Gastroesophageal sphincter (tissue), 3 donors: ENCODE measurements at regions not wholly inside any gene's neighbourhood (a gene's known extent, or its start where the extent isn't known, plus 50 kb on each side); places are given as distances from the start of the nearest gene placed in this dataset.

Experiments used
- EP300 ChIP-seq: sonication (generic); formaldehyde crosslinking; IDR thresholded peaks from one replicate; pipeline ENCODE4 v1.6.1; 2017; ENCODE audit warnings: antibody characterized with exemption, mild to moderate bottlenecking
- POLR2A ChIP-seq, 2 donors: fragments of 450-650 bp; IDR thresholded peaks; one replicate each; pipeline ENCODE4 v1.6.1; 2017; ENCODE audit warnings: antibody characterized with exemption in 2 of 2, mild to moderate bottlenecking in 2 of 2, moderate library complexity in 1 of 2
- POLR2AphosphoS5 ChIP-seq: sonication (generic); formaldehyde crosslinking; IDR thresholded peaks from one replicate; pipeline ENCODE4 v1.6.1; 2017; ENCODE audit warnings: antibody characterized with exemption
- TF ChIP-seq, protein P1 (sequence below), 4 experiments: fragments of 200-600 bp in 2 of 4; fragments of 450-650 bp in 2 of 4; sonication (generic) in 1 of 4; IDR thresholded peaks; one replicate each; pipeline ENCODE4 v1.5.1; 2017 to 2019; ENCODE audit warnings: antibody characterized with exemption in 4 of 4, mild to moderate bottlenecking in 2 of 4, moderate library complexity in 2 of 4

DNA sequence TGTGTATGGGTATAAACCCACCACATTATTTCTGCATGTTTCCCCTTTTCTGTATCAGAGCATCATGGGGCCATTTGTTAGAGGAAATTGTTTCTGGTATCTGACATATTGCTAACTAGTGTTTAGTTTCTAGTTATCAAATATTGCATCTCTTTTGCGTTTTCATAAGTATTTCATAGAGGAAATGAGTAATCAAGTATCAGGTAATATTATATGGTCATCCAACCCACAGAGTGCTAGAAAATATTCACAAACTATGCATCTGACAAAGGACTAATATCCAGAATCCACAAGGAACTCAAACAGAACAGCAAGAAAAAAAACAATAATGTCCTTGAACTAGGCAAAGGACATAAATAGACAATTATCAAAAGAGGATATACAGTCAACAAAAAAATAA is 258.9 kb upstream of the LRIG3 start:
- TF ChIP-seq POLR2AphosphoS5 (no peak), POLR2A (IDR thresholded peaks at IDR 0.05) (no peak), EP300 (no peak)
- TF ChIP-seq, protein P1, sequence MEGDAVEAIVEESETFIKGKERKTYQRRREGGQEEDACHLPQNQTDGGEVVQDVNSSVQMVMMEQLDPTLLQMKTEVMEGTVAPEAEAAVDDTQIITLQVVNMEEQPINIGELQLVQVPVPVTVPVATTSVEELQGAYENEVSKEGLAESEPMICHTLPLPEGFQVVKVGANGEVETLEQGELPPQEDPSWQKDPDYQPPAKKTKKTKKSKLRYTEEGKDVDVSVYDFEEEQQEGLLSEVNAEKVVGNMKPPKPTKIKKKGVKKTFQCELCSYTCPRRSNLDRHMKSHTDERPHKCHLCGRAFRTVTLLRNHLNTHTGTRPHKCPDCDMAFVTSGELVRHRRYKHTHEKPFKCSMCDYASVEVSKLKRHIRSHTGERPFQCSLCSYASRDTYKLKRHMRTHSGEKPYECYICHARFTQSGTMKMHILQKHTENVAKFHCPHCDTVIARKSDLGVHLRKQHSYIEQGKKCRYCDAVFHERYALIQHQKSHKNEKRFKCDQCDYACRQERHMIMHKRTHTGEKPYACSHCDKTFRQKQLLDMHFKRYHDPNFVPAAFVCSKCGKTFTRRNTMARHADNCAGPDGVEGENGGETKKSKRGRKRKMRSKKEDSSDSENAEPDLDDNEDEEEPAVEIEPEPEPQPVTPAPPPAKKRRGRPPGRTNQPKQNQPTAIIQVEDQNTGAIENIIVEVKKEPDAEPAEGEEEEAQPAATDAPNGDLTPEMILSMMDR (IDR thresholded peaks at IDR 0.05) = no peak
